K562 (cell line): ENCODE measurements at regions not wholly inside any gene's neighbourhood (a gene's known extent, or its start where the extent isn't known, plus 50 kb on each side); places are given as distances from the start of the nearest gene placed in this dataset.

Source experiments
- ATAC-seq: fragments of 200-7000 bp; cut with Tn5 transposase; 3 replicates; pipeline ENCODE4 v1.9.1; 2020; ENCODE audit warnings: moderate library complexity
- BruUV-seq: library from RNA; stranded (reverse); fragments of 400-500 nt; replicated peaks from 2 replicates; lab custom pipeline; 2021; lab: Mats Ljungman, UMichigan
- CTCF ChIA-PET: fragments of 300-600 bp; formaldehyde crosslinking; extraction: SDS; loops from one replicate; lab custom pipeline; 2021; ENCODE audit warnings: low intra/inter-chr PET ratio; lab: Yijun Ruan, JAX
- POLR2A ChIA-PET: fragments of 300-600, 350-650 bp; sonication (Branson Sonifier 250); formaldehyde crosslinking; extraction: SDS; loops from one replicate; lab custom pipeline; 2021; ENCODE audit warnings: antibody characterized with exemption, inconsistent platforms; lab: Yijun Ruan, JAX
- DNase-seq, 4 experiments: peaks; one replicate each; pipeline versions ENCODE4 v3.0.0 to v3.0.0-alpha.2; 2011 to 2018; ENCODE audit warnings: low spot score in 3 of 4, mixed read lengths in 3 of 4; ENCODE audit errors: extremely low read depth in 1 of 4
- FAIRE-seq: peaks from 2 replicates; lab custom pipeline; 2011; peaks lifted over from hg19 to GRCh38; lab: Jason Lieb, UNC
- H2AFZ ChIP-seq: 2 replicates; pipeline ENCODE4 v1.6.0; 2011; ENCODE audit warnings: low read depth, low read length, control low read depth, inconsistent platforms
- H3K27ac ChIP-seq: fragments of 200-600 bp; 3 replicates; pipeline ENCODE4 v1.8.0; 2011; ENCODE audit warnings: low read depth, mild to moderate bottlenecking, control low read depth, inconsistent platforms, low read length, moderate library complexity, mixed read lengths; ENCODE audit errors: extremely low read depth
- H3K27me3 ChIP-seq, 2 experiments: fragments of 300-600 bp in 1 of 2; 2 replicates in 1 of 2; 3 replicates in 1 of 2; pipeline versions ENCODE4 v1.6.0 to v1.8.0; 2011; ENCODE audit warnings: inconsistent platforms in 2 of 2, low read length in 2 of 2, mild to moderate bottlenecking in 1 of 2, mixed read lengths in 1 of 2, moderate library complexity in 1 of 2; ENCODE audit not compliant: control insufficient read depth in 2 of 2, insufficient read depth in 2 of 2
- H3K36me3 ChIP-seq: fragments of 300-600 bp; 3 replicates; pipeline ENCODE4 v1.8.0; 2011; ENCODE audit warnings: mild to moderate bottlenecking, low read length, inconsistent platforms; ENCODE audit not compliant: control insufficient read depth, insufficient read depth
- H3K4me1 ChIP-seq, 2 experiments: fragments of 200-600 bp in 1 of 2; replicated peaks in 1 of 2; 2 replicates in 1 of 2; 3 replicates in 1 of 2; pipeline versions ENCODE4 v1.5.1 to v1.8.0; 2011; ENCODE audit warnings: inconsistent platforms in 2 of 2, low read length in 2 of 2, mild to moderate bottlenecking in 1 of 2, mixed read lengths in 1 of 2, moderate library complexity in 1 of 2; ENCODE audit not compliant: control insufficient read depth in 2 of 2, insufficient read depth in 2 of 2
- H3K4me2 ChIP-seq: 2 replicates; pipeline ENCODE4 v1.6.1; 2011; ENCODE audit warnings: low read length, control low read depth, inconsistent platforms, mixed read lengths; ENCODE audit not compliant: insufficient read depth
- H3K4me3 ChIP-seq: fragments of 200-600 bp; sonication (generic), shearing (Covaris generic); 2 replicates; pipeline ENCODE4 v1.5.1; 2016; ENCODE audit warnings: control low read depth, inconsistent platforms
- H3K79me2 ChIP-seq: fragments of 200-600 bp; 3 replicates; pipeline ENCODE4 v1.8.0; 2011; ENCODE audit warnings: low read length, inconsistent platforms; ENCODE audit not compliant: control insufficient read depth, insufficient read depth
- H3K9ac ChIP-seq, 2 experiments: 2 replicates each; pipeline versions ENCODE4 v1.6.0 to v1.6.1; 2011; ENCODE audit warnings: low read depth in 2 of 2, low read length in 2 of 2, control low read depth in 1 of 2, inconsistent platforms in 1 of 2, mild to moderate bottlenecking in 1 of 2, mixed read lengths in 1 of 2; ENCODE audit not compliant: insufficient read depth in 1 of 2
- H3K9me1 ChIP-seq: one replicate; pipeline ENCODE4 v1.6.0; 2011; ENCODE audit warnings: inconsistent platforms, mild to moderate bottlenecking, low read length, moderate library complexity; ENCODE audit not compliant: control insufficient read depth, insufficient read depth
- H3K9me3 ChIP-seq: replicated peaks from 2 replicates; pipeline ENCODE4 v1.5.1; 2011; ENCODE audit warnings: low read depth, low read length, inconsistent platforms; ENCODE audit not compliant: control insufficient read depth, insufficient read depth
- H4K20me1 ChIP-seq: replicated peaks from 2 replicates; pipeline ENCODE4 v1.6.1; 2011; ENCODE audit warnings: low read length, inconsistent platforms, mixed read lengths; ENCODE audit not compliant: control insufficient read depth, insufficient read depth
- CCAR2 ChIP-seq: fragments of 200-400 bp; formaldehyde crosslinking; IDR thresholded peaks from 2 replicates; pipeline ENCODE4 v1.6.1; 2017; ENCODE audit warnings: mild to moderate bottlenecking, low read depth, low read length
- CSDE1 ChIP-seq, 2 experiments: fragments of 450-650 bp; IDR thresholded peaks; 2 replicates each; pipeline ENCODE4 v1.6.1; 2016; ENCODE audit warnings: mild to moderate bottlenecking in 1 of 2
- MAFG ChIP-seq: fragments of 450-650 bp; conservative IDR thresholded peaks from 2 replicates; pipeline ENCODE4 v1.6.1; 2016; ENCODE audit warnings: missing genetic modification characterization, missing compliant biosample characterization
- MAFK ChIP-seq: IDR thresholded peaks from 2 replicates; pipeline ENCODE4 v1.6.1; 2011; ENCODE audit warnings: low read length, improper control_type of control experiment
- SP2 ChIP-seq: IDR thresholded peaks from 2 replicates; pipeline ENCODE4 v1.6.1; 2011; ENCODE audit warnings: mild to moderate bottlenecking, low read depth, low read length, moderate library complexity; ENCODE audit not compliant: poor library complexity, severe bottlenecking; ENCODE audit errors: extremely low read depth
- ZNF174 ChIP-seq: fragments of 250-450 bp; sonication (Bioruptor Pico); IDR thresholded peaks from 2 replicates; pipeline ENCODE4 v1.4.0; 2020; ENCODE audit warnings: mild to moderate bottlenecking
- ZNF253 ChIP-seq: fragments of 250-450 bp; sonication (Bioruptor Pico); conservative IDR thresholded peaks from 2 replicates; pipeline ENCODE4 v1.6.1; 2021; ENCODE audit warnings: mild to moderate bottlenecking
- ZNF316 ChIP-seq: fragments of 450-650 bp; IDR thresholded peaks from 2 replicates; pipeline ENCODE4 v1.6.1; 2016
- ZNF445 ChIP-seq: fragments of 250-450 bp; sonication (Bioruptor Pico); IDR thresholded peaks from 2 replicates; pipeline ENCODE4 v1.4.0; 2020; ENCODE audit warnings: low read depth, mild to moderate bottlenecking, moderate library complexity
- WGBS: fragments of 100-300 bp; shearing (Covaris generic); methylation state at CpG from one replicate; pipeline ENCODE4 v1.1.6; 2016; ENCODE audit warnings: low coverage, mixed read lengths; ENCODE audit not compliant: insufficient coverage; ENCODE audit errors: missing lambda C conversion rate; 5-methylcytosine and 5-hydroxymethylcytosine counted together
- in situ Hi-C: fragments of 300-500 bp; cut with MboI; formaldehyde crosslinking; loops from 4 replicates; pipeline ENCODE4 v1.15.0; 2018; ENCODE audit warnings: inconsistent platforms, mixed read lengths
- intact Hi-C: fragments of 100-400 bp; cut with micrococcal nuclease; formaldehyde crosslinking; loops from 2 replicates; pipeline ENCODE4 v1.14.2; 2022
- TF ChIP-seq, protein P1 (sequence below): fragments of 250-450 bp; sonication (Bioruptor Pico); IDR thresholded peaks from 2 replicates; pipeline ENCODE4 v1.6.1; 2021; ENCODE audit warnings: mild to moderate bottlenecking
- TF ChIP-seq, protein P2 (sequence below): fragments of 150-350 bp; conservative IDR thresholded peaks from 2 replicates; pipeline ENCODE4 v1.6.1; 2014; ENCODE audit warnings: low read length

DNA sequence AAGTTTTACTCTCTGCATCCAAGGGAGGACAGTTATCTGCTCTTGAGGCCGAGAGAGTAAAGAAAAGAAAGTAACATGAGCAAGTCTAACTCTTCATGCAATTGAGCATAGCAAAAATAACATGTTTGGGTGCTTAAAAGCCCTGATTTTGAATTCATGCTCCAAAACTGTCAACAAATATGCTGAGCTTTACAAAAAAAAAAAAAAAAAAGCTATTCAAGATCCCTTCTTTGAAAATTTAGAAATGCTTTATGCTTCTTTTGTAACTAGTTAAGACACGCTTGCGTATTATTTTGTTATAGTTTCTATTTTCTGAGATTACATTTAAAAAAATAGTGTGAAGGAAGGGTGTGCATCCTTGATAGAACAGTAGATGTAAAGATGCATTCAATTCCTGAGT lies 1733.0 kb downstream of the MRPL39 start:
- H2AFZ ChIP-seq: no peak overlapping the region
- no peaks in the 10 kb centered on the region for H3K9me3 ChIP-seq
- H3K79me2 ChIP-seq: no peaks in the 10 kb centered on the region
- CTCF ChIA-PET: no interaction called here
- H3K27ac ChIP-seq: no peak overlapping the region
- no peak for FAIRE-seq
- BruUV-seq: no TSS peak
- TF ChIP-seq ZNF316 (peak; percentile 36; the same call in 1 of the 2 replicates), MAFG (0 out of 2 replicates have a peak, but pooled peaks have one; percentile 29)
- TF ChIP-seq, protein P1, sequence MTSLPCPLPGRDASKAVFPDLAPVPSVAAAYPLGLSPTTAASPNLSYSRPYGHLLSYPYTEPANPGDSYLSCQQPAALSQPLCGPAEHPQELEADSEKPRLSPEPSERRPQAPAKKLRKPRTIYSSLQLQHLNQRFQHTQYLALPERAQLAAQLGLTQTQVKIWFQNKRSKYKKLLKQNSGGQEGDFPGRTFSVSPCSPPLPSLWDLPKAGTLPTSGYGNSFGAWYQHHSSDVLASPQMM (CRISPR knock-in tag): no peak
- intact Hi-C loops: no loop called here
- H3K4me1 ChIP-seq: no peaks in the 10 kb centered on the region; a peak in 2 of 5 replicates
- no peaks in the 10 kb centered on the region for H4K20me1 ChIP-seq
- ATAC-seq: no peak
- POLR2A ChIA-PET: no interaction called here
- 40% methylated on average over 3 of the region's 3 CpGs for WGBS
- H3K4me2 ChIP-seq: no peak overlapping the region
- in situ Hi-C loops: no loop called here
- H3K9me1 ChIP-seq: no peaks in the 10 kb centered on the region
- no peak overlapping the region for H3K9ac ChIP-seq
- H3K36me3 ChIP-seq: no peaks in the 10 kb centered on the region
- H3K27me3 ChIP-seq: no peaks in the 10 kb centered on the region
- H3K4me3 ChIP-seq: no peak overlapping the region
- DNase-seq: no peak

DNA sequence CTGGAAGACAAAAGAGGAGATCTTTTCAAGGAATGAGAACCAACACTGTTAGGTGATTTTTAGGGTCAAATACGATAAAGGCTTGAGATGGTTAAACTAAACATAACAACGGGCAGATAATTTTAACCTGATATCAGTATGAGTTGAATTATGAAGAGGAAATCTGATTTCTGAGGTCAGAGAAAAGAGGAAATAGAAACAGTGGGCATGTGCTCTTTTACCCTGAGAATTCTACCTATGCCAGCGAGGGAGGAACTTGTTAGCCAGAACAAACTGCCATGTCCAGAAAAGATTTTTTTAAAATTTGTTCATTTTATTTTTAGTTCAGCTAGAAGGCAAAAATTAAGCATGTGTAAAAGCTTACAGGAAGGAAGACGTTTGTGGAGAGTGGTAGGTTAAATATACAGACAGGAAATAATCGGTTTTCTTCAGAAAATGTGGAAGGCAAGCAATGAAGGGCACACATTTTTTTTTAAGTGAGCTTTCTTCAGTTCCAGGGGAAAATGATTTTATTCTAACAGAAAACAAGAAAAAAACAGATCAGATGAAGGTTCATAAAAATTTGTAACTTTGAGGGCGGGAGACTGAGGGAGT lies 1745.3 kb downstream of the MRPL39 start:
- Histone ChIP-seq H3K4me3 (no peak overlapping the region), H3K9ac (no peak overlapping the region), H3K36me3 (no peaks in the 10 kb centered on the region), H3K9me3 (no peaks in the 10 kb centered on the region), H3K27me3 (no peaks in the 10 kb centered on the region), H4K20me1 (no peaks in the 10 kb centered on the region), H3K4me2 (no peak overlapping the region), H3K9me1 (no peaks in the 10 kb centered on the region), H3K27ac (no peak overlapping the region), H2AFZ (no peak overlapping the region), H3K79me2 (no peaks in the 10 kb centered on the region), H3K4me1 (no peaks in the 10 kb centered on the region)
- in situ Hi-C loops: no loop called here
- ChIA-PET POLR2A (no interaction called here), CTCF (no interaction called here)
- ATAC-seq: no peak
- DNase-seq: no peak
- no peak for FAIRE-seq
- 15% methylated on average over 6 of the region's 6 CpGs for WGBS
- intact Hi-C loops: no loop called here
- no TSS peak for BruUV-seq
- TF ChIP-seq ZNF174 (CRISPR knock-in tag) (no peak), ZNF253 (CRISPR knock-in tag) (no peak), ZNF445 (CRISPR knock-in tag) (no peak), CSDE1 (IDR thresholded peaks at IDR 0.05) (no peak), CCAR2 (no peak), MAFK (no peak), SP2 (no peak)
- TF ChIP-seq, protein P2, sequence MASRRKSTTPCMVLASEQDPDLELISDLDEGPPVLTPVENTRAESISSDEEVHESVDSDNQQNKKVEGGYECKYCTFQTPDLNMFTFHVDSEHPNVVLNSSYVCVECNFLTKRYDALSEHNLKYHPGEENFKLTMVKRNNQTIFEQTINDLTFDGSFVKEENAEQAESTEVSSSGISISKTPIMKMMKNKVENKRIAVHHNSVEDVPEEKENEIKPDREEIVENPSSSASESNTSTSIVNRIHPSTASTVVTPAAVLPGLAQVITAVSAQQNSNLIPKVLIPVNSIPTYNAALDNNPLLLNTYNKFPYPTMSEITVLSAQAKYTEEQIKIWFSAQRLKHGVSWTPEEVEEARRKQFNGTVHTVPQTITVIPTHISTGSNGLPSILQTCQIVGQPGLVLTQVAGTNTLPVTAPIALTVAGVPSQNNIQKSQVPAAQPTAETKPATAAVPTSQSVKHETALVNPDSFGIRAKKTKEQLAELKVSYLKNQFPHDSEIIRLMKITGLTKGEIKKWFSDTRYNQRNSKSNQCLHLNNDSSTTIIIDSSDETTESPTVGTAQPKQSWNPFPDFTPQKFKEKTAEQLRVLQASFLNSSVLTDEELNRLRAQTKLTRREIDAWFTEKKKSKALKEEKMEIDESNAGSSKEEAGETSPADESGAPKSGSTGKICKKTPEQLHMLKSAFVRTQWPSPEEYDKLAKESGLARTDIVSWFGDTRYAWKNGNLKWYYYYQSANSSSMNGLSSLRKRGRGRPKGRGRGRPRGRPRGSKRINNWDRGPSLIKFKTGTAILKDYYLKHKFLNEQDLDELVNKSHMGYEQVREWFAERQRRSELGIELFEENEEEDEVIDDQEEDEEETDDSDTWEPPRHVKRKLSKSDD: no peak
